GM19397 (cell line): ENCODE measurements at regions not wholly inside any gene's neighbourhood (a gene's known extent, or its start where the extent isn't known, plus 50 kb on each side); places are given as distances from the start of the nearest gene placed in this dataset.

Source experiments
- ATAC-seq: cut with Tn5 transposase; IDR thresholded peaks from one replicate; pipeline ENCODE4 v1.9.1; 2021; ENCODE audit warnings: mild to moderate bottlenecking, moderate library complexity; ENCODE audit not compliant: unreplicated experiment

GRCh38 chr4:53821179-53821851 is 230.0 kb upstream of the LNX1 start:
- no peak for ATAC-seq

GRCh38 chr4:53818104-53818503 is 226.8 kb upstream of the LNX1 start:
- no peak for ATAC-seq

- ATAC-seq = no peak
These were observed 225.3 kb upstream of the LNX1 start for GRCh38 chr4:53816561-53816960.

- no peak for ATAC-seq
These were observed 224.0 kb upstream of the LNX1 start for GRCh38 chr4:53815281-53815680.

- ATAC-seq = no peak
These were observed 222.7 kb upstream of the LNX1 start for GRCh38 chr4:53813998-53814397.

- no peak for ATAC-seq
These were observed 219.4 kb upstream of the LNX1 start for GRCh38 chr4:53810643-53811042.

GRCh38 chr4:53809816-53810215 is 218.5 kb upstream of the LNX1 start:
- no peak for ATAC-seq

GRCh38 chr4:53805291-53805690 is 214.0 kb upstream of the LNX1 start:
- ATAC-seq = no peak

- ATAC-seq = no peak
These were observed 213.4 kb upstream of the LNX1 start for GRCh38 chr4:53804719-53805118.

GRCh38 chr4:53802500-53802899 is 211.2 kb upstream of the LNX1 start:
- no peak for ATAC-seq

GRCh38 chr4:53801373-53801772 is 210.1 kb upstream of the LNX1 start:
- ATAC-seq = no peak

- no peak for ATAC-seq
These were observed 209.5 kb upstream of the LNX1 start for GRCh38 chr4:53800741-53801140.

GRCh38 chr4:53793096-53793495 is 201.8 kb upstream of the LNX1 start:
- no peak for ATAC-seq

- no peak for ATAC-seq
These were observed 199.0 kb upstream of the LNX1 start for GRCh38 chr4:53790286-53790685.

- no peak for ATAC-seq
These were observed 197.3 kb upstream of the LNX1 start for GRCh38 chr4:53788621-53789020.

GRCh38 chr4:53788011-53788410 is 196.7 kb upstream of the LNX1 start:
- ATAC-seq = no peak

GRCh38 chr4:53786632-53787031 is 195.3 kb upstream of the LNX1 start:
- ATAC-seq = no peak

GRCh38 chr4:53785996-53786395 is 194.7 kb upstream of the LNX1 start:
- ATAC-seq = no peak

GRCh38 chr4:53784112-53784511 is 192.8 kb upstream of the LNX1 start:
- ATAC-seq = no peak

GRCh38 chr4:53783208-53783859 is 192.0 kb upstream of the LNX1 start:
- no peak for ATAC-seq

GRCh38 chr4:53782458-53782845 is 191.2 kb upstream of the LNX1 start:
- ATAC-seq = no peak

GRCh38 chr4:53781629-53782457 is 190.6 kb upstream of the LNX1 start:
- ATAC-seq = no peak
